ENCODE measurements at regions not wholly inside any gene's neighbourhood (a gene's known extent, or its start where the extent isn't known, plus 50 kb on each side); places are given as distances from the start of the nearest gene placed in this dataset.

DNA sequence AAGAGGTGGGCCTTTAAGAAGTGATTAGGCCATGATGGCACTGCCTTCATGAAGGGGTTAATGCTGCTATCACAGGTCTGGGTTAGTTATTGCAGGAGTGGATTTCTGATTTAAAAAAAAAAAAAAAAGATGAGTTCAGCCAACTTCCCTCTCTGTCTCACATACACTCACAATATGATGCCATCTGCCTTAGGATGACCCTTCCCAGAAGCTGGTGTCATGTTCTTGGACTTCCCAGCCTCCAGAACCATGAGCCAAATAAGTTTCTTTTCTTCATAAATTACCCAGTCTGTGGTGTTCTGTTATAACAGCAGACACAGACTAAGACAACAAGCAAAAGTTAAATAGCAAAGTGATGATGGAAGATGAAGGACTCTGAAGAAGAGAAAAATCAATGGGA is 179.7 kb upstream of the ETAA1 start:
- no peak for TF ChIP-seq POLR2A (IDR thresholded peaks at IDR 0.05)
- TF ChIP-seq, protein P1, sequence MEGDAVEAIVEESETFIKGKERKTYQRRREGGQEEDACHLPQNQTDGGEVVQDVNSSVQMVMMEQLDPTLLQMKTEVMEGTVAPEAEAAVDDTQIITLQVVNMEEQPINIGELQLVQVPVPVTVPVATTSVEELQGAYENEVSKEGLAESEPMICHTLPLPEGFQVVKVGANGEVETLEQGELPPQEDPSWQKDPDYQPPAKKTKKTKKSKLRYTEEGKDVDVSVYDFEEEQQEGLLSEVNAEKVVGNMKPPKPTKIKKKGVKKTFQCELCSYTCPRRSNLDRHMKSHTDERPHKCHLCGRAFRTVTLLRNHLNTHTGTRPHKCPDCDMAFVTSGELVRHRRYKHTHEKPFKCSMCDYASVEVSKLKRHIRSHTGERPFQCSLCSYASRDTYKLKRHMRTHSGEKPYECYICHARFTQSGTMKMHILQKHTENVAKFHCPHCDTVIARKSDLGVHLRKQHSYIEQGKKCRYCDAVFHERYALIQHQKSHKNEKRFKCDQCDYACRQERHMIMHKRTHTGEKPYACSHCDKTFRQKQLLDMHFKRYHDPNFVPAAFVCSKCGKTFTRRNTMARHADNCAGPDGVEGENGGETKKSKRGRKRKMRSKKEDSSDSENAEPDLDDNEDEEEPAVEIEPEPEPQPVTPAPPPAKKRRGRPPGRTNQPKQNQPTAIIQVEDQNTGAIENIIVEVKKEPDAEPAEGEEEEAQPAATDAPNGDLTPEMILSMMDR (IDR thresholded peaks at IDR 0.05), result no peak
- Histone ChIP-seq H3K4me3 (no peak overlapping the region), H3K27me3 (no peaks in the 10 kb centered on the region), H3K4me1 (peaks cover 0 to 6% (median 0%) of the 10 kb centered on the region in 4 donors), H3K9me3 (no peaks in the 10 kb centered on the region), H3K36me3 (no peaks in the 10 kb centered on the region), H3K27ac (no peak overlapping the region)
- no peak for DNase-seq

DNA sequence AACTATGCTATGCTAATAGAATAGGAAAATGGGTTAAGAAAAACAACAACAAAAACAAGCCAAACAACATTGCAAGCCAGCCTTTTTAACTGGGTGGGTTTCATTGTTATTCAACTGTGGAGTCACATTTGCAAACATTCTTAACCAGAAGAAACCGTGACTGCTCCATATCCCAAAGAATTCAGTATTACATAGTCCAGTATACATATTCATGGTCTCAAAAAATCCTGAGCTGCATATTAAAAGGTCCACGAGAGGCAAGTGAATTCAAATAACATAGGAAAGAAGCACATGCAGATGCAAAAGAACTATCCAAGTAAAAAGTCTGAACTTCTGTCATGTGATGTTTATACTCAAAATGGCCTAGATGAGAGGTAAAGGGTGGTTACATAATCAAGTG is 179.1 kb upstream of the ETAA1 start:
- no peak for TF ChIP-seq POLR2A (IDR thresholded peaks at IDR 0.05)
- TF ChIP-seq, protein P1 (IDR thresholded peaks at IDR 0.05), result no peak
- no peaks in the 10 kb centered on the region for H3K9me3 ChIP-seq
- H3K27ac ChIP-seq, result no peak overlapping the region
- H3K27me3 ChIP-seq, result no peaks in the 10 kb centered on the region
- no peak for DNase-seq
- H3K4me1 ChIP-seq, result peaks cover 0 to 6% (median 0%) of the 10 kb centered on the region in 4 donors
- H3K36me3 ChIP-seq, result no peaks in the 10 kb centered on the region
- no peak overlapping the region for H3K4me3 ChIP-seq

DNA sequence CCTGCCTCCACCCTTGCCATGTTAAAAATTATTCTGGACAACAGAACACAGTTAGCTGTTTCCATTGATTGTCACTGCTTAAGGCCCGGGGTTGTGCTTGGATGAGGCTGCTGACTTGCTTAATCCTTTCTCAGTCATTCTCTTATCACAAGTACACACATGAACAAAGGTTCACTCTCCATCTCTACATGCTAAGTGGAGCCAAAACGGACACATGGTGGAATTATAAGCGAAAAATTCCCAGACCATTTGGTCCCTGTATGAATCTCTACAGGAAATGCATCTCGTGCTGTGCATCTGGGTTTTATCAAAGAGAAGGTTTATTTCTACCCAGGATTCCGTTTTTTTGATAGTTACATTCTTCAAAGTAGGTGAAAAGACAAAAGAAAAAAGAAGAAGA is 177.5 kb upstream of the ETAA1 start:
- DNase-seq, result no peak
- no peaks in the 10 kb centered on the region for H3K36me3 ChIP-seq
- TF ChIP-seq POLR2A (IDR thresholded peaks at IDR 0.05), result no peak
- TF ChIP-seq, protein P1 (IDR thresholded peaks at IDR 0.05), result no peak
- no peaks in the 10 kb centered on the region for H3K27me3 ChIP-seq
- H3K9me3 ChIP-seq, result no peaks in the 10 kb centered on the region
- H3K4me3 ChIP-seq, result no peak overlapping the region
- H3K27ac ChIP-seq, result no peak overlapping the region
- peaks cover 0 to 6% (median 0%) of the 10 kb centered on the region in 4 donors for H3K4me1 ChIP-seq

GRCh38 chr2:67221266-67221665 is 175.9 kb upstream of the ETAA1 start:
- no peaks in the 10 kb centered on the region for H3K9me3 ChIP-seq
- H3K27ac ChIP-seq, result no peak overlapping the region
- no peaks in the 10 kb centered on the region for H3K27me3 ChIP-seq
- H3K36me3 ChIP-seq, result no peaks in the 10 kb centered on the region
- H3K4me1 ChIP-seq, result peaks cover 0 to 6% (median 0%) of the 10 kb centered on the region in 4 donors
- TF ChIP-seq POLR2A (IDR thresholded peaks at IDR 0.05), result no peak
- TF ChIP-seq, protein P1 (IDR thresholded peaks at IDR 0.05), result no peak
- no peak overlapping the region for H3K4me3 ChIP-seq
- no peak for DNase-seq

- H3K27ac ChIP-seq, result no peak overlapping the region
- no peaks in the 10 kb centered on the region for H3K27me3 ChIP-seq
- H3K9me3 ChIP-seq, result no peaks in the 10 kb centered on the region
- TF ChIP-seq, protein P1 (IDR thresholded peaks at IDR 0.05), result no peak
- no peak for TF ChIP-seq POLR2A (IDR thresholded peaks at IDR 0.05)
- no peak for DNase-seq
- H3K36me3 ChIP-seq, result no peaks in the 10 kb centered on the region
- H3K4me3 ChIP-seq, result no peak overlapping the region
- no peaks in the 10 kb centered on the region for H3K4me1 ChIP-seq
These were observed 171.7 kb upstream of the ETAA1 start for GRCh38 chr2:67225287-67225973.

Measured in Peyer's patch (tissue), 4 donors.